ENCODE measurements at regions not wholly inside any gene's neighbourhood (a gene's known extent, or its start where the extent isn't known, plus 50 kb on each side); places are given as distances from the start of the nearest gene placed in this dataset.

DNA sequence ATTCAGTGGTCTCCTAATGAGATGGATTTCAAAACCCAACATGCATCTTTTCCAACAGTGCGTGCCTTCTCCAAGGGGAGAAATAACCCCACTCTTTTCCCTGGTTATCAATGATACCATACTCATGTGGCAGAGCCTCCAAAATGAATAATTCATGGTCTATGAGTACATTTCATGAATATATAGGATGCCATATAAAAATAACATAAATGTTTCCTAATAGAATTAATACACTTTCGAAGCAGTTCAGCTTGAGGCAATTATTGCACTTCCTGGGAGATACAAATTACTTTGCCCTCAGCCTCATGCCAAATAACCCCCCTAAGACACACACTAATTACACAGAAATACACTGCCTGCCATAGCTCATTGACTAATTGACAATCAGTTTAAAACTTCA is 318.6 kb downstream of the ZSWIM6 start:
- no peak for DNase-seq (ENCODE audit: low spot score)
- no peak for ATAC-seq

DNA sequence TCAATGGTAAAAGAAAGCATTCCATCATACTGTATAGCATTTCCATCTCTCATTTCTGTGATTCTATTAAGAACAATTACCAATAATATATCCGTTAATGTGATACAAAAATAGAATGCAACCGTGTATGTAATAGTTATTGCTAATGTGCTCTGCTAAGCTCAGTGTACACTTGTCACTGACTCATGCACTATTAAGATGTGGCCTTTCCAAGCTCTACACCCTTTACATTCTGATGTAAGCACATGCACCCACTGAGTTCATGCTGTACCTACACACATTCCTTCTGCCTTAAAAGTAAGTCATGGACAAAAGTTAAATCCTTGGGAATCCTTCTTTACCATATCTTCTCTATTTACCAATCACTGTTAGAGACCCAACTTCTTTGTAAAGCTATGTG is 319.1 kb downstream of the ZSWIM6 start:
- DNase-seq (ENCODE audit: low spot score), result no peak
- no peak for ATAC-seq

DNA sequence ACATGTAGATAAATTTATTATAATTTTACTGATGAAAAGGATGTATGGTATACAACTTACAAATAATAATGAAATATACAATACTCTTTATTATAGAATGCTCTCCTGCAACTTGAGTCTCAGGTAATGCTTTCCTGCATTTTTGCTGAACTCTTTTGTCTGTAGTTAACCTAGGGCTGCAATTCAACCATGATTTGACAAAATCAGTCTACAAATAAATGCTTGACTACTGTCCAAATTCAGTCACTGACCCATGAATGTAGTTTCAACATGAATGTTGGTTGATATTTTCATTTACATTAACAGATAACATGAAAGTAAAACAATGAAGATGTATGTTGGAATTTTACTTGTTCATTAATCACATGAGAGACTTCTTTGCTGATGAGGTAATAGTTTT is 320.9 kb downstream of the ZSWIM6 start:
- DNase-seq (ENCODE audit: low spot score) (no peak), ATAC-seq (peak; percentile 63)

DNA sequence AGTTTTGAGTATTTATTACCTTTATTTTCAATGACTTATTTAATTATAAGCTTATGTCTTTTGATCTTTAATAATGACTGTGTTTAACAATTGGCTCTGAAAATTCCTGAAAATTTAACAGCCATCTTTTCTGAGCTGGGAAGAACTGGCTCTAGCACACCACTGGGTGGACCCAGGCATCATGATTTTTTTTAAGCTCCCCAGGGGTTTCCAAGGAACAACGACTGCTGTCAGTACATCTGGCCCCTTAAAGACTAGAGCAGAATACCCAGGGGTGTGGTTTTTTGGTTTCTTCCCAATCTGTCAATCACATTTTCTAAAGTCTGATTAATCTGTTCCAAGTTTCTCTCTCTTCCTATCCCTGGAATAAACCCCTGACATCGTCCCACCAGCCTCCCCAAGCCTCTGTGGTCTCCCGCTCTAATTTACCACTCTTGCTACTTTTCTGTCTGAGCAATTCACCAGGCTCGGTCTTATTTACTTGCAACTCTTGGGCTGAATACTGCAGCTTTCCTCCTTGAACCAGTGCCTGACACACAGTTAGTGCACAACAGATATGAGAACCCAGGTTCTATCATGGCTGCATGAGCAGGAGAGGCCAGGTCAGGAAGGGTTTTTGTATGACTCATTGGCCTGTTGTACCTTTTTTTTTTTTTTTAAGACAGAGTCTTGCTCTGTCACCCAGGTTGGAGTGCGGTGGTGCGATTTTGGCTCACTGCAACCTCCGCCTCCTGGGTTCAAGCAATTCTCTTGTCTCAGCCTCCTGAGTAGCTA is 321.9 kb downstream of the ZSWIM6 start:
- DNase-seq (ENCODE audit: low spot score), result no peak

DNA sequence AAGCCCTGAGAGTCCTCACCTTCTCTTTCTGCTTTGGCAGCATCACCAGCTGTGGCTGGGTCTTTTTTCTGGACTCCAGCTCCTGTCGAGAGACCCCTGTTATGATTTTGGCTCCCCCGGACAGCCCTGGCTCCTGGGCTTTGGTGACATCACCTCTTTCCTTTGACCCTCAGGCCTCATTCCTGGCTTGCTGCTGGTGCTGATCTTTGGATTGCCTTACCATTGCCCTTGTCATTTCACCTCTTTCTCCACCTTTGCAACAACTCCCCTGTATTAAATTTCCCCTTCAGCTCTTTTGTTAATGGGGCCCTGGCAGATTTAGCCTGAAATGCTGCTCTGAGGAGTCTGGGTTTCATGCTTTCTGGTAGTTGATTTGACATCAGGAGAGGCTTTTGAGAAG is 322.8 kb downstream of the ZSWIM6 start:
- DNase-seq (ENCODE audit: low spot score), result no peak
- no peak for ATAC-seq

More for the DNA sequence above, 321.9 kb downstream of the ZSWIM6 start:
- no peak for ATAC-seq

DNA sequence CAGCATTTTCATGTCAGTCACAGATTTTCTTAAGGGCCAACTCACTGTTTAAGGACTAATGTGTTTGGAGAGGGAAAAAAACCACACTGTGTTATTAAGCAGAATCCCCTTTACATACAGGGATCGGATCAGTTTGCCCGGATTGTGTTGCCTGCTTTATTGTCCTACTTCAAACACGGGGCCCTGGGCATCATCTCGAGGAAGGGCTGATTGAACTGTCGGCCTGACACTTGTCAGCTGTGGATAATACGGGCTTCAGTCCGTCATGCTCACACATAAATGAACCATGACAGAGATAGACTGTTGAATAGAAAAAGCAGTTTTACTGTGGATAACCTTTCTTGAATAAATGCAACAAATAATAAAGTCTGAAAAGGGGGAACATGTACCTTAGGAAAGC is 325.0 kb downstream of the ZSWIM6 start:
- DNase-seq (ENCODE audit: low spot score) (no peak), ATAC-seq (no peak)

DNA sequence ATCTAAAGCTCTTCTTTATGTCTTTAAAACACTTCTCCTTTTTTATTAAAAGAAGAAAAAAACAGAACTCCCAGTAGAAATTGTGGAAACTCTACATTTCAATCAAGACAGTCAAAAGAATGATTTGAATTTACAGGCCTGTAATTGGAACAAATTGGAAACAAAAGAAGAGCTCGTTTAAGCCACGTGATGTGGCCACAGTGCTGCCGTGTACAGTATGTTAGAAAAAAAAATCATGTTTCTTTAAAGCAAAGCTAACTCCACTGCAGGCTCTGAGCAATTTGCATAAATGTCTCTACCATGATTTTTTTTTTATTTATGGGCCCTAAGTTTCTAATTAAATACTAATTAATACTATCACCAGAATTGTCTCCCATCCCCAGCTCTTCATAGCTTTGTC is 325.6 kb downstream of the ZSWIM6 start:
- DNase-seq (ENCODE audit: low spot score) (no peak), ATAC-seq (no peak)

DNA sequence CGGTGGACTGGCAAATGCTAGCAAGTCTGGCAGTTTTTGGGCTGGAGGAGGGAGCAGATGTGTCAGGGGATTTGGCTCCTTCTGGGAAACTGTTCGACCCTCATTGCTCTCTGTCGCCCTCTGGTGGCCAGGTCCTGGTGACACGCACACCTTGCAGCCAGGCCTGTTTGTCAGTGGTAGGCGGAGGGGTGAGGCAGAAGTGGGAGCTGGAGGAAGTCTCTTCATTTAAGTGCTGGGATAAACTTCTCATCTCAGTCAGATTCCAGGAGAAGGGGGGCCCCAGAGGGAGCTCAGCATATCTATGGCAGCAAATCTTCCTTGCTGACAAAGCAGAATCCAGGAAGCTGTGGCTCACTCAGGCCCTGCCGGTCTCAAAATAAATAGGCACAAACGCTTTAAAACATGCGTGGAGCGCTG is 326.5 kb downstream of the ZSWIM6 start:
- DNase-seq (ENCODE audit: low spot score), result peak; percentile 81
- ATAC-seq, result peak; percentile 99

DNA sequence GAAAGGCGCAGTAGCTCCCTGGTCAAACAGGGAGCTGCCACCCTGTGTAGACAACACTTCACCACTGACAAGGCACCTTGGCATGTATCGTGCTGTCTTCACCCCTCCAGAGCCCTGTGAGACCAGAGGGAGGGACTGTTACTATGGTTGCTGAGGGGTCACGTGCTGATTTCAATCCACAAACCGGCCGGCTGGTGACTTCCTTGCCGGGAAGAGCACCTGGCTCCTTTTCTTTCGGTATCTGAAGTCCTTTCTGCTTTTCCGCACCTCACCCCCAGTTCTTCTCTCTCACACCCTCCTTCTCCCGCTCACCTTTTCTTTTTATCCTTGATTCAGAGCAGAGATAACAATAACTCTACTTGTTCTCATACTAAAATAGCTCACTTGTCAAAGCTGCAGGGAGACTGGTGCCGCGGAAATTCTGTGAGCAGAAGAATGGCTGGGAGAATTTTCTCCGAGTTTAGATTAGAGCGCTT is 327.2 kb downstream of the ZSWIM6 start:
- no peak for DNase-seq (ENCODE audit: low spot score)
- ATAC-seq, result no peak

DNA sequence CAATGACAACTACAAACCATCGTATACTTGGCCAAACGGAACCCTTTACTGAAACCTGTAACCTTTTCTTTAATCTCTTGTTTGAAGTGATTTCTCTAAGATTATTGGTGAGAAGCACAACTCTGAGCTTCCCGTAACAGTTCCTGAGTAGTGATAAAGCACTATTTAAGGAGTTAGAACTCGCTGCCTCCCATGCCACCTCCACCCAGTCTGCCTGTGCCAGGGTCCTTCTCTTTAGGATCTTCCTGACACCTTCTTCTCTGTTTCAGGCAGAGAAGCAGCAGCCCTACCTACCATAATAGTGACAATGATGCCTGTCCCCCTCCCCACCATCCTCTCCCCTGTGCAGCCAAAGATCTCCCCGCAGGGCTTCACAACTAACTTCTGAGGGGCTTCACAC is 330.6 kb downstream of the ZSWIM6 start:
- DNase-seq (ENCODE audit: low spot score), result no peak
- ATAC-seq, result no peak

DNA sequence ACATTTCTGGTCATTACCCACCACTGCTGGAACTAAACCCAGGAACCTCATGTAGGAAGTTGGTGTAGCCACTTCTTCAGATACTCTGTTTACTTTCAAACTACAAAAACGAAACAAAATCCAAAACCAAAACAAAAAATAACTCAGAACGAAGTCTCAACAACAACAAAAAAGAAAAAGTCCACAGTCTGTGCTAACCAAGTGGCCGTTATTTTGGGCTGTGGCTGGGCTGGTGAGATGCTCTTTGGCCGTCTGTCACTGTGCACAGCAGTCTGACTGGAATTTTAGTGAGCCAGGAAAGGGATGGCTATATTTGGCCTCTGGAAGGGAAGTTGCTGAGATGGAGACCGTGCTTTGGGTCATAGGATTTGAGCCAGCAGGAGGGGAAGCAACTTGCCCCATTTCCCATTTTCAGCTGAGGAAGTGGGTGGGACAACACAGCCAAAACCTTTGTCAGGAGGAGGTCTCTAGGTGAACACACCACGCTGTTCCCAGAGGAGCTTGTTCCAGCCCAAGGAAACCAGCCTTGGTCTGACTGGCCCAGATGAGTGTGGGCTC is 334.1 kb downstream of the ZSWIM6 start:
- peak; percentile 49 for ATAC-seq
- DNase-seq (ENCODE audit: low spot score), result no peak

DNA sequence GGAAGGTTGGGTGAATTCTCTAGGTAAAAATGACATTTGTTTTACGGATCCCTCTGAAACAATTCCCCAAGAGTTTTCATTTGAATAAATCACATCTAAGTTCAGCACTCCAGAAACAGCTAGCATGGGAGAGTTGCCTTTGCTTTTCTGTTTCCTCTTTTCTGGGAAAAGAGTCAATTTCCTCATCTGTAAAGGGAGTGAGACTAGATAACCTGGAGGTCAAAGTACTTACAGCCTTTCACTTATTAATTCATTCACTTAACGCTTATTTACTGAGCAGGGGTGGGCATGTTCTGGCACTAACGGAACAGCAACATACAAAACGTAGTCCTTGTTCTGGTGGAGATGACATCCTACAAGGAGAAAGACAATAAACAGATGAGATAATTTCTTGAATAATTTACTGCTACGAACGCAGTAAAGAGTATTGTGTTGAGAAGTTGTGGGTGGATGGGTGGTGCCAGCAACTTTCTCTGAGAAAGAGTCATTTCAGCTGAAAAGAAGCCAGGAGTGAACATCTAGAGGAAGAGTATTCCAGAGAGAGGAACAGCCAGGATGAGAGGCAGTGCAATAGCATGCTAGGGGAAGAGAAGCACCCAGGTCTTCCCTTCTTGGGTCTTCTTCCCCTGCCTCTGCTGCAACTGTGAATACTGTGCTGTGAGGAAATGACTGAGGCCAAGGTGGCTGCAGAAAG is 335.6 kb downstream of the ZSWIM6 start:
- peak; percentile 82 for ATAC-seq
- no peak for DNase-seq (ENCODE audit: low spot score)

DNA sequence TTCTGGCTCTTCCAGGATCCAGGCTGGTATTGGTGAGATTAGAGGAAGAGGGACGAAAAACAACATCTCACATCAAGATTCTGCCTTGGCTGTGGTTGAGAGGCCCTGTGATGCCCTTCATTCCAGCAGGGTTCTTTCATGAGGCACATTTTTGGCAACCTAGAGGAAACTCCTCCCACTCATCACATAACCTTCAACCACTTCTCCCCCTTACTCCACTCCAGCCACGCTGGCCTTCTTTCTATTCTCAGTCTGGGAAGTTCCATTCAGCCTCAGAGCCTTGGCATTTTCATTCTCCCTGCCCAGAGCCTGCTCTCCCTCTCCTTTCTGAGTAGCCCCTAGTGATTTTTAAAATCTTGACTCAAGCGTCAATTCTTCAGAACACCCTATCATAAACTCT is 337.5 kb downstream of the ZSWIM6 start:
- DNase-seq (ENCODE audit: low spot score) (no peak), ATAC-seq (no peak)

DNA sequence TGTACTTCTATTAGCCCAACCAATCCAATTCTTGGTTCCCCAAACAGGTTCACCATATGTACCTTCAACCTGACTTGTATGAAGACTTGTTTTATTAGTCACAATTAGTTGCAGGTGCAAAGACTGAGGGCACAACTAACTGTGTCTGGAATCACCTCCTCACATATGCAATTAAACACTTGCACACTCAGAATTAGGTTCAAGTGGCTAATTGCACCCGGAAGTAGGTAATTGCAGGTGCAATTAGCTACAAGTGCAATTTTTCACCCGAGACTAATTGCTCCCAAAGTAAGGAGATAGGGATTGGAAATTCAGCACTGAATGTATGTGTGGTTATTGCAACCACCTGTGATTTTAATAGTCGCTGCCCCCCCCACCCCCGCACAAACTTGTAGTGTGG is 338.9 kb downstream of the ZSWIM6 start:
- no peak for DNase-seq (ENCODE audit: low spot score)
- ATAC-seq, result no peak

DNA sequence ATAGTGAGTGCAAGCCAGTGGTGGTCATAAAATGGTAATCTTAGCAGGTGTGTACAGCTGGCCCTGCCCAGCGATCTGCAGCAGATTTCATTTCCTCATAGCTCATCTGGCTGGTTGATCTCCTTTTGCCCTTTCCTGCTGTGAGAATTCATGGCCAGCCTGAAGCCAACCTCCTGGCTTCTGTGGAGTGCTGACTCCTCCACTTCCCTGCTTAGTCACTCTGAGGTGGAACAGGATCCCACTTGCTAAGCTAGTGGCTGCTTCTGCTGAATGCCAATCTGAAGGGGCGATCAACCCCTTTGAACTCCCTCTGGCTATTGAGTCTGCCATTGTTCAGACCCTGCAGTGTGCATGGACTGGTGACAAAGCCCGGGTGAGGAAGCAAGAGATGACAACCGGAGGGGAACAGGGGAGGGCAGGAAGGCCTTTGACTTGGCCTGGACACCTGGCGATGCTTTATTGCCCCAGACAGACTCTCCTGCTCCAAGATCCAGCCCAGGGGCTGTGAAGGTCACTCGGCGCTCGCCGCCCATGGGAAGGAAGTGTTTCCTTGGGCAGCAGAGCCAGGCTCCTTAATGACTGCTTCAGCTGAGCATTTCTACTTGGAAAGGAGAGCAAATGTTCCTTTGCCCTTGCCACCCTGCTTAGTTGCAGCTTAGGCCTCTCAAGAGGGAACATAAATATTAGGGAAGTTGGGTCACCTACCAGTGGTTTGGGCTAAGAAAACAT is 341.1 kb downstream of the ZSWIM6 start:
- ATAC-seq (no peak), DNase-seq (ENCODE audit: low spot score) (no peak)

DNA sequence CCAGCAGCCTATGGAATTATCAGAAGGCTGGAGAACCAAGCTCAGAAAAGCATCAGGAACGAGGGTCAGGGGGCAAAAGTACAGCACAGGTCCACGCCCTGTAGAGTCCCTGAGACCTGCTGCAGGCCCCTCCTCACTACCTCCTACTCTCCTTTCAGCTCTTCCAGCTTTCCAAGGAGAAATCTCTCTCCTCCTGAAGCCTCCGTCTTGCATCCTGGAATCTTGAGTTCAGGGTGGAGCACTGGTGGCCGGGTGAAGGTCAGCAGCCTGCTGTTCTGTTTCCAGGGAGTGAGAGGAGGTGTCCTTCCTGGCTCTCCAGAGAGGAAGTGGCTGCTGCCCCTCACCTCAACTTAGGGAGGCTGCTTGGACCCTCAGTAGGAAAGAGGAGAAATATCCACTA is 342.3 kb downstream of the ZSWIM6 start:
- no peak for ATAC-seq
- no peak for DNase-seq (ENCODE audit: low spot score)

DNA sequence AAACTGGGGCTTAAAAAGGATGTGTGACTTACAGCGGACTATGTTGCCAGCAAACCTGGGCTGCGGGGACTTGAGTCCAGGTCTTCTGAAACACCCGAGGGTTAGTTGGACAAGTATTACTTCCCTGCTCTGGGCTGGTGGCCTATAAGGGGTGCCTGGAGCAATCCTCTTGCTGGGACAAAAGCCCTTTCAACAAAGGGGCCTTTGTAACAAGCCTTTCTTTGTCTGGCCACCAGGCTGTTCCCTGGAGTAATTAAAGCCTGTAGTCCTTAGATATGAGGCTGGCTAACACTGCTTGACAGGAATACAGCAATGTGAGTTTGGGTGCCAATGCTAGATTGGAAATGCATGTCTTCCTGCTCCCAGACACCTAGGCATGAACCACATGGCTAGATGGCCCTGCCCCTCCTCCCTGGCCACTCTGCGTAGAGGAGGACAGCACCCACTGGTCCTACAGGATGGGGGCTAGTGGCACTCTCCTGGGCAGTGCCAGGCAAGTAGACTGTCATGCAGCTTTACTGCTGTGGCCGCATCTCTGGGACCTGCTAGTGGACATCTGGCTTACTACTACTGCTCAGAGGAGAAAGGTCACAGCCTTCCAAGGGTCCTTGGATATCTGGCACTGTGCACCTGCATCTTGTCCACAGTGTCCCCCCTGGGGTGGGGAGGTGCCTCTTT is 343.1 kb downstream of the ZSWIM6 start:
- DNase-seq (ENCODE audit: low spot score), result no peak
- no peak for ATAC-seq

DNA sequence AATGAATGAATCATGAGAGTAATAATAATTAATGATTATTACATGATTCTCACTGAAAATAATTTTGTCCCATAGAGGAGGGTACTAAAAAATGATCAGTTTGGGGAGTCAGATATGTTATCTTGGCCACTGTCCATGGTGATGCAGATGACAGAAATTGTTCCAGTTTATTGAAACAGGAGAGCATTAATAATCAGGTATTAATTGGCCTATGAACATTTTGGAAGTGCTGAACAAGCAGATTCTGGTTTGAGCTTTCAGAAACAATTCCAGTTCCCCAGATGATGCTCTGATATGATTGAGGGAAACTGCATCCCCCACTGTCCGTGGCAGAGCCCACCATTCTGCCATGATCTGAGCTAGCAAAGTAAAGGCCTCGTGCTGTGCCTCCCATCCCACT is 345.2 kb downstream of the ZSWIM6 start:
- no peak for DNase-seq (ENCODE audit: low spot score)
- ATAC-seq, result no peak

DNA sequence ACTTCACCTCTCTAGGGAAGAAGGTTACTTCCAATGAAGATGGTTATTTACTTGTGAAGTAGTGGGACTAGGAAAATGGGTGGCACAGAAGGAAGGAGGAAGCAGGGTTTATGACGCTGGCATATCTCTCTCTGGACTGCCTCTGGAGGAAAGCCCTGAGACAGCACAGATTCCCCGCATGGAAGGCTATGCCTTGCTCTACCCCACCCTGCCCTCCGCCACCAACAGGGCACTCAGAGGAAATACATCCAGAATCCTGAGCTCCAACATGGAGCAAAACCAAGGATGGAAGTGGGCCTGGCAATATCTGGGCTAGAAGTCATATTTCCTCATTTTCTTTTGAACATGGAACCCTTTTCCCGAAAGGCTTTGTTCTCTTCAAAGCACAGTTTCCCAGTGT is 346.9 kb downstream of the ZSWIM6 start:
- DNase-seq (ENCODE audit: low spot score), result no peak
- no peak for ATAC-seq

DNA sequence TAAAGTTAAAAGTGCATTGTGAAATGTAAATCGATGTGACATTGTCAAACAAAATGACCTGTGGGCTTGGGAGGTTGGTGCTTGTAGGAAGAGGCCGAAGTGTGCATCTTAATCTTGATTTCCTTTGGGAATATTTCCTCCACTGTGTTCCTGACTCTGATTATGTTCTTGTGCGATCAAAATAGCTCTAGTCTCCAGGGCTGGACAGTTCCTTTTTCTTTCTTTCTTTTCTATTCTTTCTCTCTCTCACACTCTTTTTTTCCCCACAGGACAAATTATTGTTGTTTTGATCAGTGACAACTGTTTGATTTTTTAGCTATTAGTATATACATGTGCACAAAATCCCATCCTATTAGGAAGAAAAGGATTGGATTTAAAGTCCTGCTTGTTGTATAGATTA is 347.5 kb downstream of the ZSWIM6 start:
- DNase-seq (ENCODE audit: low spot score), result no peak
- ATAC-seq, result no peak

DNA sequence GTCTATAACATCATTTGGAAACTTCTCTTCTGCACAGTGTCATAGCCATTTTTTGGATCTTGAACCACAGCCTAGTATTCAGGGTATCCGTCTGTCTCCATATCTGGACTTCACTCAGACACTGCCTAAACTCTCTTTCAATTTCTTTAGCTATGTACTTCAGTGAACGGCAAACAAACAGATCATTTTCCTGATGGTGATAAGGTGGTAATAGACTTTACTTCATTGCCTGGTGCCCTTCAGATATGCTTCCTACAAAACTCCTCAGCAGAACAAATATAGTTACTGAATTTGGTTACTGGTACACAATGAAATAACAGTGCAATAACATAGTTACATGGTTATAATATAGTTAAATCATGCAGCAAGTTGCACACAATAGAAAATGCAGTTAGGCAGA is 348.2 kb downstream of the ZSWIM6 start:
- ATAC-seq (no peak), DNase-seq (ENCODE audit: low spot score) (no peak)

All from left lobe of liver (tissue), 2 donors.